Hematopoietic multipotent progenitor cell treated with erythropoietin and hydrocortisone succinate and interleukin-3 and kit ligand, for 17 days (in vitro differentiated cells): ENCODE measurements at regions not wholly inside any gene's neighbourhood (a gene's known extent, or its start where the extent isn't known, plus 50 kb on each side); places are given as distances from the start of the nearest gene placed in this dataset.
A peak's percentile ranks its signal among the peaks of the same experiment; 100 is the strongest.
"Not testable (repeated sequence)": the region's sequence is repeated elsewhere in the genome, so short reads cannot be mapped to it uniquely, and the experiment has no call there.

Experiments used
- DNase-seq: peaks from one replicate; pipeline ENCODE4 v3.0.0-alpha.2; 2015; ENCODE audit warnings: low spot score

DNA sequence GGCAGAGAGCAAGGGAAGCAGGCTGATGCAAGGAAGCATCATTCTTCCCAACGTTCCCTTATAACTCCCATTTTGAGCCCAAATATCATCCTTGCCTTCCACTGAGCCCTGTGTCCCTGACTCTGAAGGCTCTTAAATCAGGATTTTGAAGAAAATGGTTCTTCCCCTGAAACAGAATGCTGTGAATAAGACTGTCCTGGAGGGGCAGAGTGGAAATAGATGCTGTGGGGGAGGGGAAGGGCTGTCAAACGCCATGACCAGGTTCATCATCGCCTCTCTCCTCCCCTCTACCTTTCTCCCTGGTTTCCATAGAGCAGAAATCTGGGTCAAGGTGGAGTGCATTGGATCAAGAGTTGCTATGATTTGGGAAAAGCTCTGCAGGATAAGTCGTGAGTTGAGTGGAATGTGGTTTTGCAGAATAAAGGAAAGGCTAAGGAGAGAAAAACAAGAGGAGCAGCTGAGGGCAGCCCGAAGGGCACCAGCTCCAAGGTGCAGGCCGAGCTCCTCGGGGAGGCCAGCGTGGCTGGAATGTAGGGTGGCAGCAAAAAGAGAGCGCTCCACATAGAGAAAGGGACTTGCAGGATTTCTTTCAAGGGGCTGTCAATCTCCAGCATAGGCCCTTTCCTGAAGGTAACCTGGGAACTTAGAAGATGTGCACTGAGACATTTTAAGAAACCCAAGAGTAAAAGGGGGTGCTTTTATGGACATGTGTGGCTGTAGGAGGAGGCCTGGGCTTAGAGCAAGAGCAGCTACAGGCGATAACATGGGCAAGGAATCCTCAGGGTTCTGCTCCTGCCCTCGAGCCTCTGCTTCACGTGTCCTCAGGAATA lies 120.8 kb upstream of the CDYL start:
- no peak for DNase-seq

DNA sequence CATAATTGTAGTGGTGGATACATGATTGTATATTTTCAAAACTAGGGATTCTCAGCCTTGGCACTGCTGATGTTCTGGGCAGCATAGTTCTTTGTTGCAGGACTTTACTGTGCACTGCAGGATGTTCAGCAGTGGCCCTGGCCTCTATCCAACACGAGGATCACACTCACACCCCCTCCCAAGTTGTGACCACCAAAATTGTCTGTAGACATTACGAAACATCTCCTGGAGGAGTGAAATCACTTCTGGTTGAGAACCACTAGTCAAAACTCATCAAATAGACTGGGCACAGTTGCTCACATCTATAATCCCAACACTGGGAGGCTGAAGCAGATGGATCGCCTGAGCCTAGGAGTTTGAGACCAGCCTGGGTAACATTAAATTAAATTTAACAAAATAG lies 123.1 kb upstream of the CDYL start:
- no peak for DNase-seq

DNA sequence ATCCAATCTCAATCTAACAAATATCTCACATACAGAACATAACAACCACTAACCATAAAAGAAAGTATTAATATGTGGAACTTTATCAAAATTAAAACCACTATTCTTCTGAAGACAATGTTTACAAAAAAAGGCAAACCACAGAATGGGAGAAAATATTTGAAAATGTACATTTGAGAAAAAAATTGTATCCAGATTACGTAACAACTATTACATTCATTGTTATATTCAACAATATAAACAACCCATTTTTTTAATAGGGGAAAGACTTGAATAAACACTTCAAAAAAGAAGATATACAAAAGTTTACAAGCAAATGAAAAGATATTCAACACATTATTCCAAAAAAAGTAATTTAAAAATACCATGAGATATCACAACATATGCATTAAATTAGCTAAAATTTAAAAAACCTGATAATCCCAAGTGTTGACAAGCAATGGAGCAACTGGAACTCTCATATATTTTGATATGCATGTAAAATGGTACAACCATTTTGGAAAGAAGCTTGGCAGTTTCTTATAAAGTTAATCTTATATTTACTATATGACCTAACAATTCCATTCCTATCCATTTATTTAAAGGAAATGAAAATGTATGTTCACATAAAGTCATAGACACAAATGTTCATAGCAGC lies 124.3 kb upstream of the CDYL start:
- DNase-seq = no peak

DNA sequence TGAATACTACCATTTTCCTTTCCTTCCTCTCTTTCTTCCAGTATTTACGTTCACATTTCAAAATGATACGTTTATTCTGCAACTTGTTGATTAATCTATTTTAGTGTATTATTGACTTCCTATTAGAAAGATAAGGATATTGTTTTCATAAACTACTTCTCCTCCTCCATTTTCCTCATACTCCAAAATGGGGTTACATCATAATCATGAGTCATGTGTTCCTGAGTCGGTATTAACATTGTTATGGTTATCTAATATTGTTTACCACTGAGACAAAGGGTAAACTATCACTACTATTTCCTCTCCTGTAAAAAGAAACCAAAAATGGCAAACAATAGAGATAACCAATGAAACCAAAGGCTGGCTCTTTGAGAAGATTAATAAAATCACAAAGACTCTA lies 126.5 kb upstream of the CDYL start:
- no peak for DNase-seq

DNA sequence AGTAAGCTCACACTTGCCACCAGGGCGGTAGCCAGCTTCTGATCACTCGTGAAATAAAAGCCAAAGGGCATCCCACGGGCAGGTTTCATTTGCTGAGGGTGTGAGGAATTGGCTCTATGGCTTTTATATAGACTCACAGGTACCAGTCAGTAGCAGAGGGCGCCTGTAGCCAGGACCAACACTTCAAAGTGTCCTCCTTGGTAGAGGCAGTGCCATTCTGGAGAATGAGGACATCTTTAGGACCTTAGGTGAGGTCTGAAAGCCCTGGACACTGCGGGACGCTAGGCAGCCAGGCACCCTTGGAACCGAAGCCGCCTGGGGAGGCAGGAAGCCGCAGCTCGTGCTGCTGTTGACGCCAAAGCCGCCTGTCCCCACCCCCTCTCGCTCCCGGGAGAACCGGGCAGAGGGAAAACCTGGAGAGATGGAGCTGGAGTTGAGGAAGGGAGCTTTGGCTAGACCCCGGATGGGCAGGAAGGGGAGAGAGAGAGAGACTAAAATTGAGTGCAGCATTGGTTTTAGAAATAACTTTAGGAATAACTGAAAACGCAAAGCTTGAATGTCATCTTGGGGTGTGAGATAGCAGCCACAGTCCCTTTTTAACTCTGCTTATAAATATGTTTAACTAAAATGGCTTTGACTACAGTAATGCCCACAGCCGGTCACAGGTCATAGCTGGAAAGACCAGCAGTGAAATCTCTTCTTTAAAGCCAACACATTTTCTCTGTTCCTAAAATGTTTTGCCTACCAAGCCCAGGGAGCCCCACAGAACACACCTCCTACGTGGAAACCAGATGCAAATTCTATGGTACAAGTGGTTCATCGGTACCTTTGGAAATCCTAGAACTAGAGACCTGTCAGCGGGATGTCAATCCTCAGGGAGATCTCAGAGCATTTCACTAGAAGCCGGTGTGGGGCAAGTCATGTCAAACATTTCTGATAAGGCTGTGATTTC lies 128.5 kb upstream of the CDYL start:
- peak; percentile 9 for DNase-seq

DNA sequence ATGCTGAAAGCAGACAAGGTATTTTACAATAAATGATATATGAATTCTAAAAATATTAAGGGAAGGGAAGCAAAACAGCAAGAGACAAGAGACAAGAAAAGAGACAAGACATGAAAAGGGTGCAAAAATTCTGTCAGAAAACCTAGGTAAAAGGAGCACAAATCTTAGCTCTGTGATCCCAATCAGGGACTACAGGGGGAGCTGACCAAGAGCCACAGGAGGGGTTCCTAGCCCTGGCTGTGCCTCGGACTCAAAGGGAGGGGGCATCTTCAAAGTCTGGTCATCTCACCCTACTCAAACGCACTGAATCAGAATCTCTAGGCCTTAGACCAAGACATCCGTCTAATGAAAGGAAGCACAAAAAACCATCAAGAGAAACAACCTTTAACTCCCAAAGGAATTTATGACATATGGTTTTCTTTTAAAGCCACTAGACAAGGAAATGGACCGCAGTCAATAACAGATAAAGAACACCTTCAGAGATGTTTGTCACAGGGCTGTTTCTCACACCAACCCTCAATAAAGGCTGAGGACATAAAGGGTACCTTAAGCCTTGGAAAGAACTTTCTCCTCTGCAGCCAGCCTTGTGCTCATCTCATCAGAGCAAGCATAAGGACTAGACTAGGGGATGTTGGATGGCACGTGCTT lies 130.4 kb upstream of the CDYL start:
- no peak for DNase-seq

DNA sequence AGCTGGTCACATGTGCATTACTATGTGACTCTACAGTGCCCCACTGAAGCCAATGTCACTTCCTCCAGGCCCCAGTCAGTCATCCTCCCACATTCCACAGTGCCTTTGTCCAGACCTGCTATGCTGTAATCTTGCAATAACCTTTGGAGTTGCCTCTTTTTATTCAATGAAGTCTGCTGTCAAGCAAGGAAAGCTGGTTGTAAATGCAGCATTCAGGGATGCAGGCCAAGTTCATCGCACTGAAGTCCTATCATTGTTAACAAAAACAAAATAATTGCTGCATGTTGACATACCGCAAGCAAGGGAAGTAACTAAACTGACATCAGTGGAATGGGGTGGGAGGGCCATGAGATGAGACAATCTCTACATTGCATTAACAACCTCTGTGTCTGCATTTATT lies 131.2 kb upstream of the CDYL start:
- no peak for DNase-seq

DNA sequence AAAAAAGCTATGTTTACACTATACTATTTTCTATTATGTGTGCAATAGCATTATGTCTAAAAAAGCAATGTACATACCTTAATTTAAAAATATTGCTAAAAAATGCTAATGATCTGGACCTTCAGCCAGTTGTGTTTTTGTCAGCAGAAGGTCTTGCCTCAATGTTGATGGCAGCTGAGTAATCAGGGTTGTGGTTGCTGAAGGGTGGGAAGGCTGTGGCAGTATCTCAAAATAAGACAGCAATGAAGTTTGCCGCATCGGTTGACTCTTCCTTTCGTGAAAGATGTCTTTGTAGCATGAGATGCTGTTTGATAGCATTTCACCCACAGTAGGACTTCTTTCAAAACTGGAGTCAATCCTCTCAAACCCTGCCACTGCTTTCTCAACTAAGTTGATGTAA lies 134.7 kb upstream of the CDYL start:
- DNase-seq = no peak

DNA sequence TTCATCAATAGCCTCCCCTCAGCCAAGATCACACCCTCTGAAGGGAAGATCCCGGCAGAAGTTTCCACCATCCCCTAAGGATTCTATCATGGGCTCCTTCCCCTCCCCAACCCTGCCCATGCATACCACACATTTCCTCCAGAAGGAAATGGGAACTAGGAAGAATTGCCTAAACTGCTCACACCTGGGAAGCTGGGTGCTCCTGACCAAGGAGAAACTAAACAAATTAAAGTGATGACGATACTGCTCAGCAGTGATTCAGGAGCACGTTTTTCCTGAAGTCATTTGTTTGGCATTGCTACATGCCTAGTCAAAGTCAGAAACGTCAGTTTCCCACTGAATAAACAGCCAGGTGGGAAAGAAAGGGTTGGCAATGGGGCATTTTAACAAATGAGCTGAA lies 136.1 kb upstream of the CDYL start:
- no peak for DNase-seq

DNA sequence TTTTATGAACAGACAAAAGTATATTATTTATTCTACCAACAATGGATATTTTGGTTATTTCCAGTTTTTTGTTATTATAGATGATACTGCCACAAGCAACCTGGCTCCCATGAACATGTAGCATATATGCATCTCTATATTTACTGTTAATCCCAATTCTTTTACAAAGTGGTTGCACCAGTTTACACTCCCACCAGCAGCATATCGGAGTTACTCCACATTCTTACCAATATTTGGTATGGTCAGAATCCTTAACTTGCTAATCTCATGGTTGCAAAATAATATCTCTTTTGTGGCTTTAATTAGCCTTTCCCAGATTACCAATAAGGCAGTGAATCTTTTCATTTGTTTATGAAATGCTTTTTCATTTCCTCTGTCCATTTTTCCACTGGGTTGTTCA lies 137.6 kb upstream of the CDYL start:
- DNase-seq = no peak

DNA sequence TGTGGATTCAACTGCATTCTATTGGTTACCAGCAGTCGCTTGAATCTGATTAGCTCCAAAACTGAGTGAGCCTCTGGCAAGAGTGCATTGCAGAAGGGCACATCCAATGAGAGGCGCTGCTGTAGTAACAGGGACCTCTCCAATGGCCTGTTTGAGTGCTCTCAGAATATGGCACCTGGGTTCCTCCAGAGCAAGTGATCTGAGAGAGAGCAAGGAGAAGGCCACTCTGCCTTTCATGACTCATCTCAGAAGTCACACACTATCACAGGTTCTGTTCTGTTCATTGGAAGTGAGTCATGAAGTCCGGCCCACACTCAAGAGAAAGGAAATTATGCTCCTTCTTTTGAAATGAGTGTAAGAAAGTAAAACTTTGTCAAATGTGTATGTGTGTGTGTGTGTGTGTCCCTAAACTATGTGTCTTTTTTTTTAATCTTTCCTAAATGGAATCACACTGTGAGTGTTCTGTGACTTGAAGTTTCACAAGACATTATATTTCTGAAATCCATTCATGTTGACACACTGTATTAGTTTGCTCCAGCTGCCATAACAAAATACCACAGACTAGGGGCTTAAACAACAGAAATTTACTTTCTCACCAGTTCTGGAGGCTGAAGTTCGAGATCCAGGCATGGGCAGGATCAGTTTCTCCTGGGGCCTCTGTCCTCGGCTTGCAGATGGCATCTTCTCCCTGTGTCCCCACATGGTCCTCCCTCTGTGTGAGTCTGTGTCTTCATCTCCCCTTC lies 138.3 kb upstream of the CDYL start:
- DNase-seq = no peak

DNA sequence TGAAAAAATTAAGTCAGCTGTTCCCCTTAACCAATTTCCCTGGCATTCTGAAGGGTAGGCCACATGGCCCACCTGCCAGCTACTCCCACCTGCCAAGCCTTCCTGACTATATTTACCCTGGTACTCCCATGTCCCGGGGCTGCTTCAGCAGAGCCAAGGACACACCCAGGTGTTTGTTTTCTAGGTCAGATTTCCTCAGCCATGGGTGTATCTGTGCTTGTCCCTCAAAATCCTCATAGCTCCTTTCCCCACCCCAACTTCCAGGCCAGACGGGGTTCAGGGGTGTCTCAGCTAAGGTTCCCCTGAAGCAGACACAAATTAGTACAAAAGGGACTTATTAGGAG lies 139.4 kb upstream of the CDYL start:
- no peak for DNase-seq

DNA sequence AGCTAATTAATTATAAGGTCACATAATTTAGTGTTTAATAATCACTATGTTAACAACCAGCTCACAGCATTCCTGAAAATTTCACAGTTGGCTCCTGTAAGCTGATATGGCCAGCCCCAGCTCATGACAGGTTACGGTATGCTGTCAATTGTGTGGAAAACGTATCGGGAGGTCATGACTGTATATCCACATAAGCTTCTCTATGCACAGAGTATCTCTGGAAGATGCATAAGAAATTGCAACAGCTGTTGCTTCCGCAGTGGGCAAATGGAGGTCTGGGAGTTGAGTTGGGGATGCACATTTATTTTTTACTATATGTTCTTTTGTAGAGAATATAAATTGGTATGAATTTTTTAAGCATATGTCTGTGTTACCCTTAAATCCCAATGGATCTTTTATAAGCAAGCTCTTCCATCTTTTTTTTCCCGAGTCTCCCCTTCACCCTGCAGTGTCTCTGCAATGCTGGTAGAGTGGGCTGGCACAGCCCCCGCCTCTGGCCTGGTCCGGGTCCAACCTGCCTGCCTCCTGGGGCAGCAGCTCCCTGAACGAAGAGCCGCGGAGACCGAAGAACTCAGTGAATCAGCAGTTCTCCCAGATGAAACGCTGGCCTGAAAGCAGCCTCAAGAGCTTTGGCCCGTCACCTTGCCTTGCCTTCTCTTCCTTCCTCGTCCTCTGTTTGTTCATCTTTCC lies 139.9 kb upstream of the CDYL start:
- DNase-seq = no peak

DNA sequence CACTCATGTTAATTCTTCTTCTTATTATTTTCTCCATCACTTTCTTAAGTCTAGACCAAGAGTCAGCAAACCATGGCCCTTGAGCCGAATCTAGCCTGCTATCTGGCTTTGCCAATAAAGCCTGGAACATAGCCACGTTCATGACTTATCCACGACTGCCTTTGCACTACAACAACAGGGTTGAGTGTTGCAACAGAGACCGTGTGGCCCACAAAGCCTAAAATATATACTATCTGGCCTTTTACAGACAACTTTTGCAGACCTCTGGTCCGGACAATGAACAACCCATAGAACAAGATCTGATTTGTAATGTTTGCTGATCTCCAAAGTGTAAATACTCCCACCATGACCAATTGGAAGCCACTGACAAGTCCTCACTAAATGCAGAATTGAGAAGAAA lies 140.5 kb upstream of the CDYL start:
- DNase-seq = no peak

DNA sequence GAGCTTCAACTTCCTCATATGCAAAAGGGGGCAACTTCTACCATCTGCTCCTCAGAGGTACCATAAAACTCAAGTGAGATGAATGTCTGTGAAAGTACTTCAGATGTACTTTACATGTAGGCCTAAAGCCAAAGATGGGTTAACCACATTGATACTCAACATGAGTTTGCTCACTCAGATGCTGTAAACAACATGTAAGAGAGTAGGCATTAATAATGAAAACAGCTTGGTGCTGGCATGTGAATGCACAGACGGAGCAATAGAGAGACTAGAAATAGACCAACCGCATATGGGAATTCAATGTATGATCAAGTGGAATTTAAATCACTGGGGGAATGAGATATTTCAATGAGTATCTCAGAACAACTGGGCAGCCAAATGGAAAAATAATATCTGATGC lies 143.8 kb upstream of the CDYL start:
- DNase-seq = no peak

DNA sequence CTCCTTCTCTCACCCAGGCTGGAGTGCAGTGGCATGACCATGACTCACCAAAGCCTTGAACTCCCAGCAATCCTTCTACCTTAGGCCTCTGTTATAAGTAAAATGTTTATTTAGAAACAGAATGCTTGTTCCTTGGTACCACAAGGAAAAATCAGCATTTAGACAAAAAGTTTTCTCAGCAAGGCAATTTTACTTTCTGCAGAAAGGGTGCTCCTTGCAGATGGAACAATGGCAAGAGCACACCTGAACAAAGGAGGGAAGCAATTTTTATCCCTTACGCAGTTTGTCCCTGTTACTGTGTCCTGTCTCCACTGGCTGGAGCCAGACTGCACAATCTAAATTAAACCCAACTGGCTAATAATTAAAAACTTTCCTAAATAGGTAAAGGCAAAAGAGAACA lies 146.4 kb upstream of the CDYL start:
- DNase-seq = not testable (repeated sequence)

DNA sequence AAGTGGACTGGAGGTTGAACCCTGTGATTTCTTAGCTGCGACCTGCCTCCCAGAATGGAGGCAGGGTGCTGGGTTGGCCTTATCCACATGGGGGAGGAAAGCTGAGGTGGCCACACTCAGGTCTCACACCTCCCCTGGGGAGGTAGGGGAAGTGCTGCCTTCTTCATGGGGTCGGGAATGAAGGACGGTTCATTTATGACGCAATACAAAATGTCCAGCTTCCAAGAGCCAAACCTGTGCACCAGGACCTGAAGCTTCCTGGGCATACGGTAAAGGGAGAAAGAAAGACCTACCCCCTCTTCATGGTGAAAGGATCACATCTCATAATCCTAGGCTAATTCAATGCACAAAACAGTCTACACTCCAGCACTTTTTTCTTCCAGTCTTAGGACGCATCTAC lies 150.6 kb upstream of the CDYL start:
- DNase-seq = no peak

DNA sequence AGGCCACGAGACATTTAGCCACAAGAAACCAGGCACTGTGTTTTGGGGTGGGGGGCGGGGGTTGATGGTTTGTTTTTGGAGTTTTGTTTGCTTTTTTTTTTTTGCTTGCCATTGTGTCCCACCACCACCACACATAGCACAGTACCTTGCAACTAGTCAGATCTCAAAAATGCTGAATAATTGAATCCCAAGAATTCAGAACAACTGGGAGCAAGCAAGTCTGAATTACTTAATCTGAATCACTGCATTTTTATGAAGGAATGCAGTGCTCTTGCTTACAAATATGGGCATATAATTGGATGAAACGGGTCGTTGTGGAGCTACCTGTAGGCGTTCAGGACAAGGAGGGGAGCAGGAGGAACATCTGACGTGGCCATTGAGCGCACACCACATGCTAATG lies 151.5 kb upstream of the CDYL start:
- DNase-seq = no peak

DNA sequence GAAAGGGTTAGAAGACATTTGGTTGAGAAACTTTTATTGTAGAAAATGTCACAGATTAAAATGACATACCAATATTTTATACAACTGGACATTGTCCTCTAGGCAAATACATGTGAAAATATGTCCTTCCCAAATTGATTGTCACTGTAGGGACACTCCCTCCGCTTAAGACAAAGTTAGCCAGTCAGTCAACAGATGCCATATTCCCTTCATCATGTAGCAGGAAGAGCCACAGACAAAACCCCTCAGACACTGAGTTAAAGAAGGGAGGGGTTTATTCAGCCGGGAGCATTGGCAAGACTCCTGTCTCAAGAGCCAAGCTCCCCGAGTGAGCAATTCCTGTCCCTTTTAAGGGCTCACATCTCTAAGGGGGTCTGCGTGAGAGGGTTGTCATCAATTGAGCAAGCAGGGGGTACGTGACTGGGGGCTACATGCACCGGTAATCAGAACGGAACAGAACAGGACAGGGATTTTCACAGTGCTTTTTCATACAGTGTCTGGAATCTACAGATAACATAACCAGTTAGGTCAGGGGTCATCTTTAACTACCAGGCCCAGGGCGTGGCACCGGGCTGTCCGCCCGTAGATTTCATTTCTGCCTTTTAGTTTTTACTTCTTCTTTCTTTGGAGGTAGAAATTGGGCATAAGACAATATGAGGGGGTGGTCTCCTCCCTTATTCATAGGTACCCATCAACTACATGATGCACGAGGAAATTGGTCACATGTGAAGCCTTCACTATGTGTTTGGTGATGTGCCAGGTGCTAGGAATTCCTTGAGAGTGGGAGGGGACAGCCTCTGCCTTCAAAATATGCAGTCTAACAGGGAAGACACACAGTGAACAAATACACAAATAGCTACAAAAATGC lies 155.7 kb upstream of the CDYL start:
- DNase-seq = peak; percentile 64

DNA sequence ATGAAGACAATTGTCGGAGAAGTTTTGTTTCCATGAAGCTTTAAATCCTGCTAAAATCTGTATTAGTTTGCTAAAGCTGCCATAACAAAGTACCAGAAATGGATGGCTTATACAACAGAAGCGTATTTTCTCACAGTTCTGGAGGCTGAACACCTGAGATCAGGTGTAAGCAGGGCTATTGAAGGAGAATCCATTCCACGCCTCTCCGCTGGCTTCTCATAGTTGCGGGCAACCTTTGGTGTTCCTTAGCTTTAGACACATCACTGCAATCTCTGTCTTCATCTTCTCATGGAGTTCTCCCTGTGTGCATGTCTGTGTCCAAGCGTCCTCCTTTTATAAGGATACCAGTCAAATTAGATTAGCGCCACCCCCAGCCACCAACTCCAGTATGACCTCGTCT lies 159.9 kb upstream of the CDYL start:
- DNase-seq = no peak
